ENCODE measurements at regions not wholly inside any gene's neighbourhood (a gene's known extent, or its start where the extent isn't known, plus 50 kb on each side); places are given as distances from the start of the nearest gene placed in this dataset.

- TF ChIP-seq CTCF (IDR thresholded peaks at IDR 0.05; ENCODE audit: low read depth, low read length): no peak
- no peak for DNase-seq (ENCODE audit: extremely low read depth, low read depth)
Measured at GRCh38 chr15:29542994-29543393, 273.4 kb upstream of the NSMCE3 start.

GRCh38 chr15:29541309-29541708, 271.7 kb upstream of the NSMCE3 start:
- DNase-seq (ENCODE audit: extremely low read depth, low read depth): no peak
- no peak for TF ChIP-seq CTCF (IDR thresholded peaks at IDR 0.05; ENCODE audit: low read depth, low read length)

- TF ChIP-seq CTCF (IDR thresholded peaks at IDR 0.05; ENCODE audit: low read depth, low read length): no peak
- DNase-seq (ENCODE audit: extremely low read depth, low read depth): no peak
Measured at GRCh38 chr15:29540479-29540878, 270.9 kb upstream of the NSMCE3 start.

GRCh38 chr15:29539736-29540135, 270.1 kb upstream of the NSMCE3 start:
- TF ChIP-seq CTCF (IDR thresholded peaks at IDR 0.05; ENCODE audit: low read depth, low read length): no peak
- no peak for DNase-seq (ENCODE audit: extremely low read depth, low read depth)

- no peak for DNase-seq (ENCODE audit: extremely low read depth, low read depth)
- TF ChIP-seq CTCF (IDR thresholded peaks at IDR 0.05; ENCODE audit: low read depth, low read length): no peak
Measured at GRCh38 chr15:29538044-29538443, 268.4 kb upstream of the NSMCE3 start.

- no peak for DNase-seq (ENCODE audit: extremely low read depth, low read depth)
- no peak for TF ChIP-seq CTCF (IDR thresholded peaks at IDR 0.05; ENCODE audit: low read depth, low read length)
Measured at GRCh38 chr15:29535952-29536351, 266.3 kb upstream of the NSMCE3 start.

- no peak for TF ChIP-seq CTCF (IDR thresholded peaks at IDR 0.05; ENCODE audit: low read depth, low read length)
- no peak for DNase-seq (ENCODE audit: extremely low read depth, low read depth)
Measured at GRCh38 chr15:29534378-29534777, 264.8 kb upstream of the NSMCE3 start.

Data from AG09319 (cell line).